Caco-2 (cell line): ENCODE measurements at regions not wholly inside any gene's neighbourhood (a gene's known extent, or its start where the extent isn't known, plus 50 kb on each side); places are given as distances from the start of the nearest gene placed in this dataset.

Experiments
- BruUV-seq: library from RNA; stranded (reverse); fragments of 400-500 nt; replicated peaks from 2 replicates; lab custom pipeline; 2021; lab: Mats Ljungman, UMichigan
- CTCF ChIA-PET: fragments of 300-600 bp; sonication (Branson Sonifier 250); formaldehyde crosslinking; loops from one replicate; lab custom pipeline; 2022; ENCODE audit warnings: antibody characterized with exemption; lab: Charles Lee
- POLR2A ChIA-PET: fragments of 300-600 bp; sonication (Branson Sonifier 250); formaldehyde crosslinking; loops from one replicate; lab custom pipeline; 2022; ENCODE audit warnings: antibody characterized with exemption; lab: Charles Lee
- DNase-seq, 2 experiments: peaks; one replicate each; pipeline versions ENCODE4 v3.0.0 to v3.0.0-alpha.2; 2020 to 2022
- H3K27me3 ChIP-seq: replicated peaks from 2 replicates; pipeline ENCODE4 v1.6.0; 2011; ENCODE audit warnings: low read length; ENCODE audit not compliant: control insufficient read depth, insufficient read depth
- H3K36me3 ChIP-seq: 2 replicates; pipeline ENCODE4 v1.5.1; 2011; ENCODE audit warnings: low read length; ENCODE audit not compliant: control insufficient read depth, insufficient read depth
- H3K4me1 ChIP-seq: fragments of 250-450 bp; sonication (Bioruptor Pico); 2 replicates; pipeline ENCODE4 v1.5.1; 2020; ENCODE audit warnings: mild to moderate bottlenecking
- H3K4me3 ChIP-seq: 2 replicates; pipeline ENCODE4 v1.5.1; 2011; ENCODE audit warnings: low read depth, mild to moderate bottlenecking, control low read depth, low read length
- H3K9me3 ChIP-seq: fragments of 250-450 bp; sonication (Bioruptor Pico); 2 replicates; pipeline ENCODE4 v1.5.1; 2020; ENCODE audit warnings: mild to moderate bottlenecking, moderate library complexity
- H3K27ac Mint-ChIP-seq: one replicate; pipeline ENCODE4 v1.8.0; 2022; ENCODE audit warnings: mixed read lengths; ENCODE audit not compliant: unreplicated experiment
- H3K27me3 Mint-ChIP-seq: one replicate; pipeline ENCODE4 v1.8.0; 2022; ENCODE audit warnings: mixed read lengths; ENCODE audit not compliant: insufficient read depth, unreplicated experiment
- H3K36me3 Mint-ChIP-seq: one replicate; pipeline ENCODE4 v1.8.0; 2022; ENCODE audit warnings: mild to moderate bottlenecking, mixed read lengths; ENCODE audit not compliant: insufficient read depth, unreplicated experiment
- H3K4me1 Mint-ChIP-seq: one replicate; pipeline ENCODE4 v1.8.0; 2022; ENCODE audit warnings: low read depth, mixed read lengths; ENCODE audit not compliant: unreplicated experiment
- H3K4me3 Mint-ChIP-seq: one replicate; pipeline ENCODE4 v1.8.0; 2022; ENCODE audit warnings: mild to moderate bottlenecking, moderate library complexity, mixed read lengths; ENCODE audit not compliant: unreplicated experiment
- H3K9me3 Mint-ChIP-seq: one replicate; pipeline ENCODE4 v1.8.0; 2022; ENCODE audit warnings: mixed read lengths; ENCODE audit not compliant: unreplicated experiment
- intact Hi-C: fragments of 100-400 bp; cut with micrococcal nuclease; formaldehyde crosslinking; loops from one replicate; pipeline ENCODE4 v1.10.0; 2022; ENCODE audit not compliant: unreplicated experiment
- TF ChIP-seq, protein P1 (sequence below), 2 experiments: fragments of 200-600 bp in 1 of 2; IDR thresholded peaks; 1 replicate in 1 of 2; 2 replicates in 1 of 2; pipeline versions ENCODE4 v1.5.1 to v1.8.0; 2011 to 2022; ENCODE audit warnings: antibody characterized with exemption in 1 of 2, control low read depth in 1 of 2, inconsistent platforms in 1 of 2, low read depth in 1 of 2, low read length in 1 of 2, mild to moderate bottlenecking in 1 of 2, moderate library complexity in 1 of 2; ENCODE audit not compliant: insufficient read depth in 1 of 2, severe bottlenecking in 1 of 2, unreplicated experiment in 1 of 2

DNA sequence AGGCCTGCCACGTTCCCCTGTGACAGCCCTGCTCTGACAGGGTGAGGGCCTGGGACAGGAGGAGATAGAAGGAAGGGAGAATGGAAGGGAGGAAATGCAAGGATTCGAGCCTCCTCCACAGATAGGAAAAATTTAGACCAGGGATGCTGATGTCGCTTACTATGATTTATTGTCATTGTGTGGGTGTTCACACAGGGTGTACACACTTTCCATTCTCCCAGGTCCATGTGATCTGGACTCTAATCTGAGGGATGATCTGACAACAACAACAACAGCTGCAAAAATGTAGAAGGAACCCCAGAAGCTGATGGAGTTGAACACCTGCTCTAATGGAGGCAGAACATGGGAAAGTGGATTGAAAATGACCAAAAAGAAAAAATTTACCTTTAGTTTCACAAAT, 231.7 kb upstream of the TNP1 start:
- Mint-ChIP-seq H3K36me3 (no peaks in the 10 kb centered on the region), H3K27me3 (no peaks in the 10 kb centered on the region), H3K4me3 (no peak overlapping the region), H3K27ac (no peak overlapping the region), H3K9me3 (no peaks in the 10 kb centered on the region), H3K4me1 (no peaks in the 10 kb centered on the region)
- H3K9me3 ChIP-seq, result no peaks in the 10 kb centered on the region
- ChIA-PET CTCF (no interaction called here), POLR2A (no interaction called here)
- BruUV-seq, result no TSS peak
- intact Hi-C loops, result no loop called here
- H3K4me3 ChIP-seq, result no peak overlapping the region
- no peaks in the 10 kb centered on the region for H3K4me1 ChIP-seq
- no peak for DNase-seq
- no peaks in the 10 kb centered on the region for H3K36me3 ChIP-seq
- peaks cover 1% of the 10 kb centered on the region; the same call in 1 of the 2 replicates for H3K27me3 ChIP-seq
- TF ChIP-seq, protein P1, sequence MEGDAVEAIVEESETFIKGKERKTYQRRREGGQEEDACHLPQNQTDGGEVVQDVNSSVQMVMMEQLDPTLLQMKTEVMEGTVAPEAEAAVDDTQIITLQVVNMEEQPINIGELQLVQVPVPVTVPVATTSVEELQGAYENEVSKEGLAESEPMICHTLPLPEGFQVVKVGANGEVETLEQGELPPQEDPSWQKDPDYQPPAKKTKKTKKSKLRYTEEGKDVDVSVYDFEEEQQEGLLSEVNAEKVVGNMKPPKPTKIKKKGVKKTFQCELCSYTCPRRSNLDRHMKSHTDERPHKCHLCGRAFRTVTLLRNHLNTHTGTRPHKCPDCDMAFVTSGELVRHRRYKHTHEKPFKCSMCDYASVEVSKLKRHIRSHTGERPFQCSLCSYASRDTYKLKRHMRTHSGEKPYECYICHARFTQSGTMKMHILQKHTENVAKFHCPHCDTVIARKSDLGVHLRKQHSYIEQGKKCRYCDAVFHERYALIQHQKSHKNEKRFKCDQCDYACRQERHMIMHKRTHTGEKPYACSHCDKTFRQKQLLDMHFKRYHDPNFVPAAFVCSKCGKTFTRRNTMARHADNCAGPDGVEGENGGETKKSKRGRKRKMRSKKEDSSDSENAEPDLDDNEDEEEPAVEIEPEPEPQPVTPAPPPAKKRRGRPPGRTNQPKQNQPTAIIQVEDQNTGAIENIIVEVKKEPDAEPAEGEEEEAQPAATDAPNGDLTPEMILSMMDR (IDR thresholded peaks at IDR 0.05; ENCODE audit: insufficient read depth in 1 of 2, low read depth in 1 of 2, low read length in 1 of 2, severe bottlenecking in 1 of 2, unreplicated experiment in 1 of 2), result no peak

DNA sequence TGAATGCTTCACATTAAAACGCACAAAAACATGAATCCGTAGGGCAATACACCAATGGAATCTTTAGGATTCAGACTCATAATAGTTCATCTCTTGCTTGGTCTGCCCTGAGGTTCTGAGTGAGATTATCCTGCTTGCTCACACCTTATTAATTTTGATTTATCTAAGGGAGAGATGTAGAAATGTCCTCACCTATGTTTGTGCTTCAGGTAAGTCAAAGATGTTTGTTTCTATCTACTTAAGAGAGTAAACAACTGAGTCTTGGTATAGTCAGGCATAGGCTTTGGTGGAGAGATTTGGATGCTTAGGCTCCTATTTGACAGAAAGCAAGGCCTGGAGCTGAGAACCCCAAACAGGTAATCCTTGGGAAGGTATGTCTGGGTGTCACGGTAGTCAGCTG, 231.0 kb upstream of the TNP1 start:
- Mint-ChIP-seq H3K9me3 (no peaks in the 10 kb centered on the region), H3K27ac (no peak overlapping the region), H3K4me1 (no peaks in the 10 kb centered on the region), H3K36me3 (no peaks in the 10 kb centered on the region), H3K4me3 (no peak overlapping the region), H3K27me3 (peaks cover 2% of the 10 kb centered on the region)
- POLR2A ChIA-PET, result no interaction called here
- intact Hi-C loops, result no loop called here
- Histone ChIP-seq H3K4me3 (no peak overlapping the region), H3K27me3 (peaks cover 1% of the 10 kb centered on the region; the same call in 1 of the 2 replicates), H3K9me3 (no peaks in the 10 kb centered on the region), H3K36me3 (no peaks in the 10 kb centered on the region), H3K4me1 (no peaks in the 10 kb centered on the region)
- no TSS peak for BruUV-seq
- no peak for DNase-seq
- CTCF ChIA-PET, result no interaction called here
- TF ChIP-seq, protein P1 (IDR thresholded peaks at IDR 0.05; ENCODE audit: insufficient read depth in 1 of 2, low read depth in 1 of 2, low read length in 1 of 2, severe bottlenecking in 1 of 2, unreplicated experiment in 1 of 2), result no peak

DNA sequence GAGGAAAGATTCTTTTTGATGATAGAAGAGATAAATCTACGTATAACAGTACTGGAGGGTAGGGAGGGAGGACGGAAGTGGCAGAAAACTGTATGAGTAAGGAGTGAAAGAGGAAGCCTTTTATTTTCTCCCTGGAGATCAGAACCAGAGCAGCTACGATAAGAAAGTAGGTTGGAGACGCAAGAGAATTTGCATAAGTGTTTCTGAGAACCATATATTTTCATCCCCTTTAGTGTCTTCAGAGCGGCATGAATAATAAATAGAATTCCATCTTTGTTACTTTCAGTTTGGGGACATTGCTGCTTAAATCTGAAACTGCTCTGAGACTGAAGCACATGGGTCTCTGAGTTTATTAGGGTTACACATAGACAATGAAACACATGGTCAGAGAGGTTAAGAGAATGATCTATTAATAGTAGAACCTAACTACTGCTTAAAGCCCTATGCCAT, 230.2 kb upstream of the TNP1 start:
- TF ChIP-seq, protein P1 (IDR thresholded peaks at IDR 0.05; ENCODE audit: insufficient read depth in 1 of 2, low read depth in 1 of 2, low read length in 1 of 2, severe bottlenecking in 1 of 2, unreplicated experiment in 1 of 2), result no peak
- Histone ChIP-seq H3K4me1 (no peaks in the 10 kb centered on the region), H3K4me3 (no peak overlapping the region), H3K27me3 (peaks cover 1% of the 10 kb centered on the region; the same call in 1 of the 2 replicates), H3K9me3 (no peaks in the 10 kb centered on the region), H3K36me3 (no peaks in the 10 kb centered on the region)
- H3K9me3 Mint-ChIP-seq, result no peaks in the 10 kb centered on the region
- no peaks in the 10 kb centered on the region for H3K36me3 Mint-ChIP-seq
- ChIA-PET CTCF (no interaction called here), POLR2A (no interaction called here)
- H3K4me1 Mint-ChIP-seq, result no peaks in the 10 kb centered on the region
- BruUV-seq, result no TSS peak
- intact Hi-C loops, result no loop called here
- no peak overlapping the region for H3K27ac Mint-ChIP-seq
- no peak overlapping the region for H3K4me3 Mint-ChIP-seq
- H3K27me3 Mint-ChIP-seq, result peaks cover 4% of the 10 kb centered on the region
- DNase-seq, result no peak
